GM21723 (cell line): ENCODE measurements at regions not wholly inside any gene's neighbourhood (a gene's known extent, or its start where the extent isn't known, plus 50 kb on each side); places are given as distances from the start of the nearest gene placed in this dataset.

ENCODE experiments used
- ATAC-seq: cut with Tn5 transposase; IDR thresholded peaks from one replicate; pipeline ENCODE4 v1.9.1; 2021; ENCODE audit warnings: mild to moderate bottlenecking, moderate library complexity; ENCODE audit not compliant: unreplicated experiment

DNA sequence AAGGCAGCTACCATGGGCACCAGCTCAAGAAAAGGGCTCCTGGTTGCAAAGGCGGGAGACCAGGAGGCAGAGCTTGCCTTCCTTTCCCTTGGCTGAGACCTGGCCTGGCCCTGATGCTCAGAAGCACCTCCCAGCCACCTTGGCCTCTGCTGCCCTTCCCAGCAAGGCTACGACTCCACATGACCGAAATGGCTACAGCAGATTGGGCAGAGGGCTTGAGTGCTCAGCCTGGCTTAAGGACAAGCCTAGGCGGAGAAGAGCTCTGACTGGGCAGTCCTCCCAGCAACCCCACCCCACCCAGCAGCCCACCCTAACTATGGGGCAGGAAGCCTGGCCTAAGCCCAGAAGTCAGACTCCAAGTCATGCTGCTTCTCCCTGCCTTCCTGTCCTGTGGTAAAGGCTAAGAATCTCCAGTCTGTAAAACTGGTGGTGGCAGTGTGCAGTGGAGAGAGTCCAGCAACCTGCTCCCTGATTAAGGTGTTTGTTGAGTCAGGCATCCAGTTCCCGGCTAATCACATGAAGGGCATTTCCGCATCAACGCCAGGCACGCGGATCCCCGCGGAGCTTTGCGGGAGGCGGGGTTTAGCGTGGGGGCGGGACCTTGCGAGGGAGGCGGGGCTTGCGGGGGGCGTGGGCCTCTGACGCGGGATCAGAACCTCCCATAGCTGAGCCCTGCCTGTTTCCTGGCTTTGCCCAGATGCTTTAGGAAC lies 256.0 kb downstream of the BCL11A start:
- ATAC-seq, result no peak

DNA sequence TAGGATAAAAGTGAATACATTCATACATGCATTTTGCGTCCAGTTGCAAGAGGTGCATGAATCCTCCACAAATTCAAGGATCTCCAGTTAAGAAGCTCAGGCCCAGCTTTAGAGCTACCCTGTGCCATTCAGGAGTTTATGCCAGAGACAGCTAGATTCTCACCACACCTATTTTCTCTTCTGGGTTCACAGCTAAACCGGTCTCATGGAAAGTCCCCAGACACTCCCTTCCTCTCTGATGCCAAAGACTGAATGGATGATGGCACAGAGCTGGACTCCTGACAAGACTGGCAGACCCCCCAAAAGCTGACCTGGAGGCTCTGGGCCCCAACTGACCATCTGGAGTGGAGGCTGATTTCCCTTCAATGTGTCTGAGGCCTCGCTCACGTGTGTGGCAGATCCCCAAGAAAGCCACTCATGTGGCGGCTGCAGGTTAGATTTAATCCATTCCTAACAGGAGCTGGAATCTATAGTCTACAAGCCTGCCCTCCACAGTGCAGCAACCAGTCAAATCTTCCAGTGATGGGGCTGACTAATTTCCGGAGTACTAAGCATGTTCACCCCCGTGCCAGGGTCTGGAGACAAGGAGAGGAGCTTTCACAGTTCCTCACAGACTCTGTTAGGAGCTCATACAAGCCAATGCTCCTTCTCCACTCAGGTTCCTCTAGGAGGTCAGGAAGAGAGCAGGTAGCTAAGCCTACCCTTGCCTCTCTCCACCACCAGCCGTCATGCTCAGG lies 257.1 kb downstream of the BCL11A start:
- ATAC-seq, result no peak

DNA sequence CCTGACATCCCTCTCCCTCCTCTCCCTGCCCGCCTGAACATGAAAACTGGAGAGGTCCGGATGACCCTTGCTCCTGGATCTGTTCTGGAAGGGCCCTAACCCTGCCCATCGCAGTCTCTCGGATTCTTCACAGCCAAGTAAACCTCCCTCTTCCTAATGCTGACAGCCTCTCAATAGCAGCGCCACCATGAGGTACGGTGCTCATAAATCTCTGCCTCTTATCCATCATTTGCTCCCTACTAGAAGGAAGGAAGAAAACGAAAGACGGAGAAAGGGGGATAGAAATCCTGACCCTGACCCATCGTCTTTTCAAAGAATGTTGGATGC lies 257.9 kb downstream of the BCL11A start:
- ATAC-seq, result no peak

DNA sequence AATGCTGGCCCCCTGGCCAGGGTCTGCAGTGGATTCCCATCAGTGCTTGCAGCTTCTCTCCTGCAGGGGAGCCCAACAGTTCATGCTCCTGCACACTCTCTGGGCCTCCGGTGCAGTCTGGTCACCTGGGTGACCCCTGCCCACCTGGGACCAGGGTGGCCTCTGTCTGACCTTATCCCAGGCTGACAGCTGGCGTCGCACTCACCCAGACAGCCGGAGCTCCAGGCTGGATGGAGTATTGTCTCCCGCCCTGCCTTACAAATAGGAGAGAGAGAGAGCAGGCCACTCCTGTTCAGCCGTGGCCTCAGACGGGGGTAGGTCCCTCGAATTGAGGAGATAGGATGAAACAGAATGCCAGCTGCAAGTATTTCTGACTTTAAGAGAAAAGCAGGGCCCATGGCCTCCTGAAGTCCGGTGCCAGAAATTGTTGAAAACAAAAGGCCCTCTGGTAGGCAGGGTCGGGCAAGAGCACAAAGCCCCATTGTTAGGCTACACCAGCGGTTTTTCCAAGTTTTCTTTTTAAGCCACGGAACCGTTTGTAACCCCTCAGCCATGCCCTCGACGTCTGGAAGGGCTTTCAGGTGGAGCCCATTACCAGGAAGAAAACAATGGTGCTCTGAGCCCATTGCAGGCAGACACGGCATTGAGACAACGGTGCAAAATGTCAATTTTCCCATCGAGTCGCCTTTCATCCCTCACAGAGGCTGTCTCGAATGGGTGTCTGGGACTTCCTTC lies 258.4 kb downstream of the BCL11A start:
- no peak for ATAC-seq

DNA sequence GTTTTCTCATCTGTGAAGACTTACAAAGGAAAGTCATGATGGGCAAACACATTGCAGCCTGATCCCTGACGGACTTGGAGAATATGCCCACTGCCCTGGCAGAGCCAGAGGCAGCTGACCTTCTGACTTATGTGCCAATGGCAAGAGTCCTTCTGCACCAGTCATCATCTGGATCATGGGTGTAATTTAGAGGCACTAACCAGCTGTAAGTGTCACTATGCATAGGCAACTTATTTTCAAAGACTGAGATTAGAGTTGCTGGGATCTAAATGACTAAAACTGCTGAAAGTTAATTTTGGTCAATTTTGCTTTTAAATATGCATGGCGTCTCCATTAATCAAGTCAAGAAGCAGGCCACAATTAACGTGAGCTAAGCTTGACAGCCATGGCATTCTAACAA lies 261.2 kb downstream of the BCL11A start:
- no peak for ATAC-seq

DNA sequence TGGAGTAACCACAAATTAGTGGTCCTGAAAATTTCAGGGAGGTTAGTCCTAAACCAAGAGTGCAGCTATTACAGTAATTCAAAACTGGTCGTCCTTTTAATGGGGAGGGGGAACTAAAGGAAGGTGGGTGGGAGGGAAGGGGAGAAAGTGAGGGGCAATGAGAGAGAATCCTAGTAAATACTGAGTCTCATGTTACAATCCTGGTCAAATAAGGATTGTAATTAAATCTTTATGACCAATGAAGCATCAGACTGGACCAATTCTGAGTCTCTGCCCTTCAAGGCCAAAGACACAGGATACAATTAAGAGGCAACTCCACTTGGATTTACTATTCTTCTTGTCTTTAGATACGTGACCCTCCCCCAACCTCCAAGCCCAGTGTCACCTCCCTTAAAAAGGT lies 262.9 kb downstream of the BCL11A start:
- no peak for ATAC-seq

DNA sequence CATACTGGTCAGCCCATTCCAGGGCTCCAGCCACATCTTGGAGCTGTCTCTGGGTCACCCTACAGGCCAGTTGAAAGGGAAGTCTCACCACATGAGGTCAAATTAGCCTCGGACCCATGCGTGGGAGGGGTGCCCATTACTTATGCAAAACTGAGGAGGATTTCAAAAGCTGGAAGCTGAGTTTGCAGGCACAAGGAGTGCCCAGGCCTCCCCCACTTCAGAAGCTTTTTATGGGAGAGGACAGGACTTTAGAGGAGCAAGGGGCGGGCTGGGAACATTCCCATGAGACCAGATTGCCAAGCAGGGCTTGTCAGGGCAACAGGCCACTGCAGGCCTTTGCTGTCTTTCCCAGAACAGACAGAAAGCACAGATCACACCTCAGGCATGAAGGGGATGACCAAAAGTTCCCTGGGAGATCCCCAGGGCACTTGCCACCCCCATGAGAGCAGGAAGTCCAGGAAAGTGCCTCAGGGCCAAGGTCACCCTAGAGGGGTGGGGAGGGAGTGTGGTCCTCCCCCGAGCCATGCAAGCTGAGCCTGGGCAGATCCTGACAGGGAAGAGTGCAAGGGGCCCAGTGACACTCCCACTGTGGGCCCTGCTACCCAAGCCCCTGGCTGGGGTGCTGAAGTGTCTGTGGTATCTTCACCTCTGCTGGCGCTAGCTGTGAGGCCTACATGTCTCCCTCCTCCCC lies 267.7 kb downstream of the BCL11A start:
- no peak for ATAC-seq

DNA sequence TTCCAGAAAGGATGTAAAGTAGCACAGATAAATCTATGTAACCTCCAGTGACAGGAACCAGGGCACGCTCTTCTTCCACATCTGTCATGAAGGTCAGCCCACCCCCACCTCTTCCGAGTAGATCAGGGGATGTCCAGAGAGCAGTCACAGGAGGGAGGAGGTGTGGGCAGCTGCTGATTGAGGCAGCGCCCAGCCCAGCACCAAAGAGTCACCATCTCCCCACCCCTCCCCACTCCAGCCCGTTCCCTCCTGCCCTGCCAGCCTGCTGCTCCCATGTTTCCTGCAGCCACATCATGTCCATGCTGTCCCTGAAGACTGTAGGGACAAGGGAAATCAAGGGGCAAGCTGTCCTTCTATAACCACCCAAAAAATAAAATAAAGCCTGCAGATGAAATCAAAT lies 269.8 kb downstream of the BCL11A start:
- ATAC-seq, result no peak

DNA sequence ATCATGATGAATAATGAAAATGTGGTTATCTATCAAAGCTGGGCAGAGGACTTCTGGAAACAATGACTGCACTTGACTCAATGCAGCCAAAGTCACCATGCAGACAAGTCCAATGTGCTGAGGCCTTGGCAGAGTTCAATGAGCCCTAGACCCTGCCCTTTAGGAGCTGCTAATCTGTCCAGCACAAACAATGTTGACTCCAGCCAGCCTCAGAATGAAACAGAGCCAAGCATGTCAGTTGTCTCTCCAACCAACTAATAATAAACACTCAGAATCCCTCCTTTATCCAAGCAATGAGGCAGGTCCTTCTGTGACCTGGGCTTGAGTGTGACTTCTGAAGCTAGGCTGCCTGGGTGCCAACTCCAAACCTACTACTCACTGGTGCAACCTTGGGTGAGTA lies 270.6 kb downstream of the BCL11A start:
- ATAC-seq, result no peak

DNA sequence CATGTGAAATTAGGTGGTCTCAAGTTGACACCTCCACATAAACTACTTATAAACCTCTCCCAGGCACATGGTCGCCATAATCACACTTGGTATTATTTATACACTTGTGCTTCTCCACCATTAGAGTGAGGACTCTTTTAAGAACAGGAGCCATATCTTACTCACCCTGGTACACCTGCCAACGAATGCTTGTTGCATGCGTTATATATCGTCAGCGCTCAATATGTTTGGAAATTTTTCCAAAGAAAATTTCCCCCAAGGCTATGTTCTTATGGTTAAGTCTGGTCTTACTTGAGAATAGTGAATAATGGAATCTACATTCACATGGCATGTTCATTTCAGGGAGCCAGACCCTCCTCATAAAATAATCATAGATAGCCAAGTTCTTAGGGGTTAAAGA lies 271.7 kb downstream of the BCL11A start:
- no peak for ATAC-seq

DNA sequence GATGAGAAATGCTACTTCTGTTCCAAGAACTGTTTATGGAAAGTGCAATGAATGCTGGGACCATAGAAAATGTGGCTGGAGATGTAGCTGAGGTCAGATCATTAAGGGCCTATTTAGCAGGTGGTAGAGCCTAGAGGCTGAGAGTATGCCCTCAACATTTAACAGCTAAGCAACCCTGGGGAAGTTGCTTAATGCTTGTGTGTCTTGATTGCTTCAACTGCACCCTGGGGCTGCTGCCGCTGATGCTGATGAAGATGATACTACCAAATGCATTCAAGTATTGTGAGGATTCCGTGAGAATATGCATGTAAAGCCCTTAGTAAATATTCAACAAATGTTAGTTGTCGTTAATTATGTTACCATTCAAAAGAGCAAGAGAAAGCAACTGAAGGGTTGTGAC lies 273.2 kb downstream of the BCL11A start:
- ATAC-seq, result no peak

DNA sequence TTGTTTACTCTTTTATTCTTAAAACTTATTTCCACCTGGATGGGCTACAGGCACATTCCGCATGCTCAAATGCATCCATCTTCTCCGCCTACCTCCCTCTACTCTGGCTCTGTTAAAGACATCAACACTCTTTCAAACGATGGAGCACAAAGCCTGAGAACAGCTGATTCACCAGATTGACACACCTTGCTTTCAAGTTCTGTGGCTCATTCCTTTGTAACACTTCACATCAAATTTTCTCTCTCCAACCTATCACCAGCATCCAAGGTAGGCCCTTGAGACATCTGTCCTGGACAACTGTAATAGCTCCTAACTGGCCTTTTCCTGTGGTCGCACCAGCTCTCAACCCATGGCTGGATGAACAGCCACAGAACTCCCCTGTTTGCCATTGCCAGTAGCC lies 274.5 kb downstream of the BCL11A start:
- no peak for ATAC-seq

DNA sequence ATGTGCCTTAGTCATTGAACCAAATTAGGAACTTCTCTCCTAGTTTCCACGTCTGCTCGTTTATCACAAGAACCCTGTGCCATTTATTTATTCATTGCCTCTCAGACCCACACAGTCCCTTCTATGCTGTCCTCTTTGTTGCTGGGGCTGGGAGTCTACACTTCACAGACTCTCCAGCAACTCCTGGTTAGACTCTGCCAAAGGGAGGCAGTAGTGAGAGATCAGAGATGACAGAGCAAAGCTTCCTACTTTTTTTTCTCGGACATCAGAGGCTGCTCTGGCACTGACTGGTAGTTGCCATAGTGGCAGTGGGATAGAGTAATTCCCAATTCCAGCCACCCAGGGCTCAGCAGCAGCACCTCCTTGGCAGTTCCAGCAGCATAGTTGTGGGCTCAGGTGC lies 277.5 kb downstream of the BCL11A start:
- ATAC-seq, result no peak

DNA sequence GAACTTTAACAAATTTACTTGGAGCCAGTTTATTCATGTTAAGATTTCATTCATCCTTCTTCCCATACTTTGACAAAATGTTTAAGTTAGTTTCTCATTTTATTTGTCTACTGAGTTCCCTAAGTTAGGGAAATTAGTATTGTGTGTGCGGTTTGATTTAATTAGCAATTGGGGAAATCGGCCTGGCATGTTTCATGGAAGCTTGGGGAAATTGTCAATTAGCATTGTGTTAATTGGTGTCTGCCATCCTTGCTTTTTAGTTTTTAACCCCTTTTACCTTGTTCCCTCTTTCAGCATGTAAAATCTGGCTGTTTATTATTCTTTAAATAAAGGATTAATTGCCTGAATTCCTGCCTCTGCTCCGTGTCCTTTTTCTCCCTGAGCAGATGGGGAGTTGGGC lies 279.6 kb downstream of the BCL11A start:
- ATAC-seq, result no peak

DNA sequence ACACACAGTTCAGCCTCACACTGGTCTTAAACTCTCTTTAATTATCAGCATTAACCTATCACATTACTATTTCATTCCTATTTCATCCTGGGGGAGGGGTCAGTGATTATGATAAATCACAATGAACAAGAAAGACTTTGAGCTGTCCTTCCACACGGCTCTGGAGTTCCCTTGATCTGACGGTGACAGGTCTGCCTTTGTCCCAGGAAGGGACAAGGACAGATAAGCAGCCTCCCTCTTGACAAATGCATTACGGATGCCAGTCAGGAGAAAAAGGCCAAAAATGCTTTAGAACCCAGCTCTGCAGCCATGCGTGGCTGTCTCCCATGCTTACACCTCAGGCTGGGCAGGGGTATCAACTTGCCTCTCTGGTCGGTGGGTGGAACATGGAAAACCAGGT lies 281.7 kb downstream of the BCL11A start:
- no peak for ATAC-seq

DNA sequence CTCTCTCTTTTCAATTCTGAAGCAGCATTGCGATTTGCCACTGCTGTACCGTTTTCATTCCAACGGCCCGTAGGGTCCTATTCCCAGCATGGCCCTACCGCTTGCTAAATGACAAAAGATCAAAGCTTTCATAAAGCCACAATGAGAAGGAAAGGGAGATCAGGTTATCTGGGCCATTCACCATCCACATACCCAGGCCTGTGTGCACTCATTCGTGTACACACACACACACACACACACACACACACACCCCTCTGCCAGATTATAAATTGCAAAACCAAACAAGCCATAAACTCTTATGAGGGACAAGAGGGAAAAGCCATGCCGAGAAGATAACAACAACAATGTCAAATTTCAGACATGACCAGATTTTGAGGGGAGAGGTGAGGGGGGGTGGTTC lies 282.3 kb downstream of the BCL11A start:
- ATAC-seq, result no peak

DNA sequence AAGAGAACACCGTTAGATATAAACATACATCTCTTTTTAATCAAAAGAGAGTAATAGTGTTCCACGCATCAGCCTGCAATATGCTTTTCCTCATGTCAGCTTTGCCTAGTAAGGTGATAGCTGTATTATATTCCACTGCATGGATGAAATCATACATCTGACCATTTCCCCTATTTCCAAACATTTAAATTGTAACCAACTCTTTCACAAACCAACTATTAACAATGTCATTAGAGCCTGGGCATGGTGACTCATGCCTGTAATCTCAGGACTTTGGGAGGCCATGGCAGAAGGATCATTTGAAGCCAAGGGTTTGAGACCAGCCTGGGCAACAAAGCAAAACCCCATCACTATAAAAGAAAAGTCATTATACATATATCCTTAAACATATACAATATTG lies 284.8 kb downstream of the BCL11A start:
- no peak for ATAC-seq

DNA sequence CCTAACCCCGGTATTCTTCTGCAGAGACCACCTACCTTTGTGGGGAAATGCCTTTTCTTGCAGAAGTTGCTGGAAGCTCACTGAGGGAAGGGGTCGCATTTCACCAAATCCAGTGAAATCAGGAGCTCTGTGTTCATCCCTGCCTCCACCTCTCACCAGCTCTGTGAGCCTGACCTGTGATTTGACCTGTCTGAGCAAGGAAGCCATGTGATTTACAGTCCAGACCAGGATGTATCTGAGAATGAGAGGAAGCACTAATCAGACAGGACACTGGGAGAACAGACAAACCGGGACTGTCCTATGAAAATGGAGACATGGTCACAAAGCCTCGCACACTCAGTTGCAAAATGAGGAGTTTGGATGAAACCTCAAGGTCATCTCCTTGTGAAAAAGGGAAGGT lies 285.4 kb downstream of the BCL11A start:
- no peak for ATAC-seq

DNA sequence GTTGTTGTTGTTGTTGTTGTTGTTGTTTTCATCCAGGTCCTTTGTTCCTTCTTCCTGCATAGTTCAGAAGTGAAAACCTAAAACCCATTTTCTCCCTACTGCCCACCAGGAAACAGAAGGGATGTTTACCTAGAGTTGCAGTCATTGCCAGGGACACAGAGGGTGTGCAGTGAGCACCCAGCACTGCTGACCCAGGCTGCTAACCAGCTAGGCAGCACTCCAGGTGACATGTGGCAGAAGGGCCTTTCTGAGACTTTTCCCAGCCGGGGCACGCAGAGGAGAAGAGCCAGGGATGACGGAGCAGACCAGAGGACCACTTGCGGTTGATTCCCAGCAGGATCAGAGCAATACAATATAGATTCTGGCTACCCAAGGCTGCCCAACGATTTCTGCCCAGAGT lies 286.3 kb downstream of the BCL11A start:
- no peak for ATAC-seq

DNA sequence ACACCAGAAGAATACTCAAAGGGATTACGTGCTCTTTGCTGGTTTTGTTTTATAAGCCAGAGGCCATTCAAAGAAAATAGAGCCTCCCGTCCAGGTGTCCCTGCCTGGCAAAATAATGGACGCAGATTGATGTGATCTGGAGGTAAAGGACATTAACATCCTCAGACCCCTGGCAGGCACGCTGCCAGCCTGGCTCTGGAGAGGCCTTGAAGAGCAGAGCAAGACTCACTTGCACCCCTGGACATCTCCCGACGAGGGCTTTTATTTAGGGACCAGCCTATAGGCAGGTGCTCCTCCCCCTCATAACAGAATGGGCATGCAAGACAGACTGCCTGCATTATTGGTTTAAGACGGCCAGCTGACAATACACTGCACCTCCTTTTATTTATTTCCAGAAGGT lies 291.3 kb downstream of the BCL11A start:
- ATAC-seq, result no peak

DNA sequence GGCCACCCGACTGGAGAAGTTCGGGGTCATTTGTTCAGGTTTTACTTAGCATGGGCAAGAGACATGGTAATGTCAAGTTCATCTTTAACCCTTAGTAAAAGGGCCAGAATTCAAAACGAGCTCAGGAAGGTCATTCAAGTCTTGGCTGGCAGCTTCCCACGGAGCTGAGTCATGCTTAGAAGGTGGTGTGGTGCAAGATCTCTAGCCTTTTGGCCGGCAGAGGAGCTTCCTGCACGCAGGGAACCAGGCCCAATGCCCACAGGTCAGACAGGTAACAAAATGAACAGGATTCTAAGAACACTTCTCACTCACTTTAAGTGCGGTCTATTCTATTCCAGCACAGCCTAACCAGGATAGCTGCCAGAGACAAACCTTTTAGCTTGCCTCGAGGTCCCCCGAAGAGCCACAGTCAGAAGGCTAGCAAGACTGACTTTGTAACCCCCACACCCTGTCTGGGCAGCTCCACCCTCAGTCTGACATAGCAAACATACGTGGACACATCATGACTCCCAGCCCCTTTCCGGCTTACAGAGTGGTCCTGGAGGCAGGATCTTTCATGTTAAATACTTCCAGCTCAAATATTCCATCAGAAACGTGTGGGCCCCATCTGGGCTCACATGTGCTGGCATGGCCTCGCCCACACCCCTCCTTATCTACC lies 292.7 kb downstream of the BCL11A start:
- no peak for ATAC-seq
